Neuronal stem cell (in vitro differentiated cells): ENCODE measurements at regions not wholly inside any gene's neighbourhood (a gene's known extent, or its start where the extent isn't known, plus 50 kb on each side); places are given as distances from the start of the nearest gene placed in this dataset.

Experiments used
- DNase-seq: peaks from one replicate; pipeline ENCODE4 v3.0.0-alpha.2; 2013; ENCODE audit warnings: low spot score
- H2AFZ ChIP-seq: one replicate; pipeline ENCODE4 v1.6.1; 2013; ENCODE audit warnings: mild to moderate bottlenecking, low read length, inconsistent platforms
- H2AK5ac ChIP-seq: 2 replicates; pipeline ENCODE4 v1.6.1; 2013; ENCODE audit warnings: low read depth, mild to moderate bottlenecking, inconsistent platforms, low read length, moderate library complexity, mixed read lengths
- H2BK120ac ChIP-seq: 2 replicates; pipeline ENCODE4 v1.6.1; 2013; ENCODE audit warnings: low read depth, mild to moderate bottlenecking, inconsistent platforms, low read length, moderate library complexity, mixed read lengths
- H2BK12ac ChIP-seq: one replicate; pipeline ENCODE4 v1.6.1; 2013; ENCODE audit warnings: low read length, inconsistent platforms
- H2BK15ac ChIP-seq: 2 replicates; pipeline ENCODE4 v1.6.1; 2013; ENCODE audit warnings: mild to moderate bottlenecking, low read length, inconsistent platforms, mixed read lengths
- H2BK5ac ChIP-seq: one replicate; pipeline ENCODE4 v1.6.1; 2013; ENCODE audit warnings: inconsistent platforms, mild to moderate bottlenecking, low read length, moderate library complexity
- H3K14ac ChIP-seq: one replicate; pipeline ENCODE4 v1.6.1; 2013; ENCODE audit warnings: low read length, inconsistent platforms
- H3K18ac ChIP-seq: 2 replicates; pipeline ENCODE4 v1.6.1; 2013; ENCODE audit warnings: low read length, inconsistent platforms
- H3K23ac ChIP-seq: 2 replicates; pipeline ENCODE4 v1.6.1; 2013; ENCODE audit warnings: low read depth, mild to moderate bottlenecking, mixed read lengths, low read length, inconsistent platforms; ENCODE audit not compliant: poor library complexity
- H3K27ac ChIP-seq: replicated peaks from 3 replicates; pipeline ENCODE4 v1.5.1; 2013; ENCODE audit warnings: low read length, inconsistent platforms
- H3K27me3 ChIP-seq, 3 experiments: 2 replicates each; pipeline ENCODE4 v1.6.1; 2013; ENCODE audit warnings: low read length in 3 of 3, mild to moderate bottlenecking in 2 of 3, inconsistent platforms in 1 of 3, low read depth in 1 of 3, mixed read lengths in 1 of 3, moderate library complexity in 1 of 3; ENCODE audit not compliant: control insufficient read depth in 3 of 3, insufficient read depth in 3 of 3
- H3K36me3 ChIP-seq, 2 donors: replicated peaks in 1 of 2; 2 replicates each; pipeline ENCODE4 v1.6.1; 2013; ENCODE audit warnings: low read length in 2 of 2; ENCODE audit not compliant: control insufficient read depth in 2 of 2, insufficient read depth in 2 of 2
- H3K4ac ChIP-seq: 2 replicates; pipeline ENCODE4 v1.6.1; 2013; ENCODE audit warnings: inconsistent platforms, mild to moderate bottlenecking, low read length, moderate library complexity
- H3K4me1 ChIP-seq, 2 donors: 1 replicate in 1 of 2; 2 replicates in 1 of 2; pipeline ENCODE4 v1.6.1; 2013; ENCODE audit warnings: low read length in 2 of 2, low read depth in 1 of 2; ENCODE audit not compliant: control insufficient read depth in 2 of 2, insufficient read depth in 1 of 2
- H3K4me2 ChIP-seq: one replicate; pipeline ENCODE4 v1.6.1; 2013; ENCODE audit warnings: mild to moderate bottlenecking, low read length, inconsistent platforms; ENCODE audit not compliant: insufficient read depth, poor library complexity, severe bottlenecking
- H3K4me3 ChIP-seq, 2 donors: 2 replicates each; pipeline ENCODE4 v1.5.1; 2013; ENCODE audit warnings: low read length in 2 of 2, mild to moderate bottlenecking in 2 of 2, inconsistent platforms in 1 of 2, moderate library complexity in 1 of 2
- H3K79me1 ChIP-seq: one replicate; pipeline ENCODE4 v1.6.1; 2013; ENCODE audit warnings: low read depth, mild to moderate bottlenecking, inconsistent platforms, low read length, moderate library complexity
- H3K9ac ChIP-seq: one replicate; pipeline ENCODE4 v1.6.1; 2013; ENCODE audit warnings: mild to moderate bottlenecking, low read depth, low read length, inconsistent platforms; ENCODE audit not compliant: poor library complexity
- H3K9me3 ChIP-seq, 2 donors: replicated peaks in 1 of 2; 2 replicates each; pipeline versions ENCODE3 to v1.6.1; 2013; ENCODE audit warnings: low read length in 2 of 2, mild to moderate bottlenecking in 2 of 2, inconsistent platforms in 1 of 2, low read depth in 1 of 2, mixed read lengths in 1 of 2, moderate library complexity in 1 of 2; ENCODE audit not compliant: control insufficient read depth in 2 of 2, insufficient read depth in 1 of 2
- H4K8ac ChIP-seq: one replicate; pipeline ENCODE4 v1.6.1; 2013; ENCODE audit warnings: low read depth, mild to moderate bottlenecking, inconsistent platforms, low read length, moderate library complexity
- H4K91ac ChIP-seq: one replicate; pipeline ENCODE4 v1.6.1; 2013; ENCODE audit warnings: low read length, low read depth, mild to moderate bottlenecking, inconsistent platforms; ENCODE audit not compliant: poor library complexity
- WGBS, 2 donors: extraction: QIAGEN DNeasy Blood & Tissue Kit; methylation state at CpG; one replicate each; pipeline ENCODE4 v1.1.7; 2013; ENCODE audit warnings: missing lambda C conversion rate in 2 of 2, mixed read lengths in 1 of 2; ENCODE audit not compliant: insufficient read length in 2 of 2, insufficient replicate concordance in 1 of 2; ENCODE audit errors: extremely low coverage in 2 of 2; 5-methylcytosine and 5-hydroxymethylcytosine counted together

GRCh38 chr1:93798291-93798690 is 80.7 kb downstream of the DNTTIP2 start:
- Histone ChIP-seq H2BK12ac (no peak overlapping the region), H4K8ac (no peak overlapping the region), H2BK5ac (no peak overlapping the region), H3K4me1 (peaks cover 0 to 2% of the 10 kb centered on the region in 2 donors), H3K9ac (no peak overlapping the region), H2BK15ac (no peak overlapping the region), H3K4me2 (no peak overlapping the region), H2AFZ (no peak overlapping the region), H3K79me1 (no peaks in the 10 kb centered on the region), H2BK120ac (no peak overlapping the region), H3K23ac (no peak overlapping the region), H4K91ac (no peak overlapping the region), H3K14ac (no peak overlapping the region), H3K36me3 (no peaks in the 10 kb centered on the region), H3K4ac (no peak overlapping the region), H3K27me3 (no peaks in the 10 kb centered on the region), H3K4me3 (no peak overlapping the region), H3K18ac (no peak overlapping the region), H3K27ac (no peak overlapping the region), H3K9me3 (no peaks in the 10 kb centered on the region), H2AK5ac (no peak overlapping the region)
- WGBS, 2 donors: no CpG with 5 or more reads among the region's 1 CpG
- no peak for DNase-seq

DNA sequence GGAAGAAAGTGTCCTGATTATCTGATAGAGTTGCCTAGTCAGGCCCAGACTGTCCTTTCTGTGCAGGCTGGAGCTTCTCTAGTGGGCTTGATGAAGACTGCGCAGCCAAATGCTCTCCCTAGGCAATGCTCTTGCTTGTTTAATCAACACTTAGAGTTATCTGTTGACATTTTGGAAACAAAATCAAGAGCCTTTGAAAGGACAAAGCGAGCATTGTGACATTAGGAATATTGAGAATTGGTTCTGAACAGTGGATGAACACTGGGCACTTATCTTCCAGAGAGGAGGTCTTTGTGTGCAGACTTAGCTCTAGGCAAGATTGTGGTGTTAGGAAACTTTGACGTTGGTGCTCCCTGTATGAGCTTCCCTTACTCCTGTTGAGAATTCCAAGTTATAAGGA is 94.5 kb downstream of the DNTTIP2 start:
- Histone ChIP-seq H2AFZ (no peak overlapping the region), H2BK5ac (no peak overlapping the region), H3K14ac (no peak overlapping the region), H3K4ac (no peak overlapping the region), H3K27me3 (no peaks in the 10 kb centered on the region), H3K23ac (no peak overlapping the region), H3K4me2 (no peak overlapping the region), H2BK15ac (no peak overlapping the region), H4K8ac (no peak overlapping the region), H2AK5ac (no peak overlapping the region), H3K79me1 (no peaks in the 10 kb centered on the region), H3K9me3 (no peaks in the 10 kb centered on the region), H2BK12ac (no peak overlapping the region), H3K36me3 (no peaks in the 10 kb centered on the region), H3K18ac (no peak overlapping the region), H3K4me3 (no peak overlapping the region), H3K4me1 (peaks cover 0 to 4% of the 10 kb centered on the region in 2 donors), H4K91ac (no peak overlapping the region), H3K9ac (no peak overlapping the region), H3K27ac (no peak overlapping the region), H2BK120ac (no peak overlapping the region)
- WGBS, 2 donors: no CpG with 5 or more reads among the region's 3 CpGs
- DNase-seq: no peak

DNA sequence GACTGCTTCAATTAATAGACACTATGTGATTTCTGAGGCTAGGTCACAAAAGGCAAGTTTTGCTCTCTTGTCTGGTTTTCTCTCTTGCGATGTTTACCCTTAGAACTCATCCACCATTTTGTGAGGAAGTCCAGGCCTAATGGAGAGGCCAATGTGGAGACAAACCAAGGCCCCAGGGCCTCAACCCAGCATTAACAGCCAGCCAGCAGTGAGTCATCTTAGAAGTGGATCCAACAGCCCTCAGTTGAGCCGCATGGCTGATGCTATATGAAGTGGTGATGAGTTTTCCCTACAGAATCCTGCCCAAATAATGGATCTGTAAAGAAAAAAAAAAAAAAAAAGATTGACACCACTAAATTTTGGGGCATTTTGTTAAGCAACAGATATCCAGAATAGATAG is 95.1 kb downstream of the DNTTIP2 start:
- Histone ChIP-seq H3K23ac (no peak overlapping the region), H3K4me3 (no peak overlapping the region), H3K4me2 (no peak overlapping the region), H3K18ac (no peak overlapping the region), H3K27ac (no peak overlapping the region), H3K14ac (no peak overlapping the region), H3K4ac (no peak overlapping the region), H2BK12ac (no peak overlapping the region), H3K27me3 (no peaks in the 10 kb centered on the region), H3K9ac (no peak overlapping the region), H2AK5ac (no peak overlapping the region), H3K4me1 (peaks cover 0 to 4% of the 10 kb centered on the region in 2 donors), H3K9me3 (peaks cover 0 to 3% of the 10 kb centered on the region in 2 donors), H3K79me1 (no peaks in the 10 kb centered on the region), H4K8ac (no peak overlapping the region), H2BK120ac (no peak overlapping the region), H2AFZ (no peak overlapping the region), H2BK15ac (no peak overlapping the region), H3K36me3 (no peaks in the 10 kb centered on the region), H4K91ac (no peak overlapping the region), H2BK5ac (no peak overlapping the region)
- DNase-seq: no peak
- WGBS, 2 donors: no CpG with 5 or more reads among the region's 2 CpGs

GRCh38 chr1:93779540-93780165 is 98.0 kb upstream of the BCAR3 start:
- H3K27ac ChIP-seq: no peak overlapping the region
- peaks cover 2 to 9% of the 10 kb centered on the region in 2 donors for H3K4me1 ChIP-seq
- H3K4ac ChIP-seq: no peak overlapping the region
- H3K23ac ChIP-seq: no peak overlapping the region
- no peak overlapping the region for H3K4me2 ChIP-seq
- no peak overlapping the region for H4K91ac ChIP-seq
- no peaks in the 10 kb centered on the region for H3K36me3 ChIP-seq
- no peak overlapping the region for H2BK5ac ChIP-seq
- no peaks in the 10 kb centered on the region for H3K79me1 ChIP-seq
- H4K8ac ChIP-seq: no peak overlapping the region
- no peak overlapping the region for H2BK120ac ChIP-seq
- no peak overlapping the region for H2BK12ac ChIP-seq
- no peak for DNase-seq
- no peak overlapping the region for H3K9ac ChIP-seq
- WGBS, 2 donors: no CpG with 5 or more reads among the region's 4 CpGs
- peak overlapping the region; percentile 48 for H2AK5ac ChIP-seq
- H2AFZ ChIP-seq: no peak overlapping the region
- H2BK15ac ChIP-seq: no peak overlapping the region
- no peaks in the 10 kb centered on the region for H3K27me3 ChIP-seq
- H3K18ac ChIP-seq: no peak overlapping the region
- H3K9me3 ChIP-seq: peaks cover 0 to 6% of the 10 kb centered on the region in 2 donors
- H3K4me3 ChIP-seq: no peak overlapping the region
- no peak overlapping the region for H3K14ac ChIP-seq
